NT2/D1 (cell line): ENCODE measurements at regions not wholly inside any gene's neighbourhood (a gene's known extent, or its start where the extent isn't known, plus 50 kb on each side); places are given as distances from the start of the nearest gene placed in this dataset.

Source experiments
- SUZ12 ChIP-seq: IDR thresholded peaks from 2 replicates; pipeline ENCODE4 v1.6.1; 2011; ENCODE audit not compliant: insufficient read length, insufficient read depth; ENCODE audit errors: extremely low read depth
- YY1 ChIP-seq: IDR thresholded peaks from 2 replicates; pipeline ENCODE4 v1.6.1; 2011; ENCODE audit not compliant: insufficient read length, insufficient read depth

DNA sequence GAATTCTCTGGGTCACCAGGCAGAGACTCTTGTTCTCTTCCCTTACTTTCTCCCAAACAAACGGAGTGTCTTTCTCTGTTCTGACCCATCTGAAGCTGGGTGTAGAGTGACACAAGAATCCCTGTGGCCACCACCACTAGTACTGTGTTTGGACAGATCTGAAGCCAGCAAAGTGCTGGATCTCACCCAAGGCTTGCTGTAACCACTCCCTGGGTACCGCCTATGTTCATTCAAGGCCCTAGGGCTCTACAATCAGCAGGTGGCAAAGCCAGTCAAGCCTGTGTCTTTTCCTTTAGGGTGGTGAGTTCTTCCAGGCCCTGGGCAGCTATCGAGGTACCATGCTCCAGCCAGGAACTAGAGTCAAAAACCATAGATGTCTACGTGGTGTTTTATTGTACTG, 149.2 kb upstream of the CTNNB1 start:
- no peak for TF ChIP-seq YY1
- TF ChIP-seq SUZ12, result no peak
